OCI-LY3 (cell line): ENCODE measurements at regions not wholly inside any gene's neighbourhood (a gene's known extent, or its start where the extent isn't known, plus 50 kb on each side); places are given as distances from the start of the nearest gene placed in this dataset.

Experiments used
- H2AFZ ChIP-seq: fragments of 200-600, 300-600 bp; shearing (Covaris generic); 2 replicates; pipeline ENCODE4 v1.6.0; 2014; ENCODE audit warnings: antibody characterized with exemption, low read depth, low read length
- H3K27ac ChIP-seq: fragments of 200-600, 300-600 bp; sonication (generic); 2 replicates; pipeline ENCODE4 v1.5.1; 2014; ENCODE audit warnings: mild to moderate bottlenecking, low read length, moderate library complexity, mixed read lengths
- H3K27me3 ChIP-seq: fragments of 200-600, 300-600 bp; sonication (generic); 2 replicates; pipeline ENCODE4 v1.6.1; 2014; ENCODE audit warnings: low read depth, low read length, mixed read lengths
- H3K36me3 ChIP-seq: fragments of 200-600, 300-600 bp; sonication (generic); replicated peaks from 2 replicates; pipeline ENCODE3; 2014; ENCODE audit warnings: low read depth, low read length, mixed read lengths
- H3K4me1 ChIP-seq: fragments of 300-600, 200-600 bp; sonication (generic); 2 replicates; pipeline ENCODE4 v1.6.1; 2014; ENCODE audit warnings: low read length, mixed read lengths
- H3K4me2 ChIP-seq: fragments of 200-600, 300-600 bp; sonication (generic); 2 replicates; pipeline ENCODE4 v1.6.1; 2014; ENCODE audit warnings: low read length, mixed read lengths
- H3K4me3 ChIP-seq: fragments of 300-600, 200-600 bp; sonication (generic); 2 replicates; pipeline ENCODE4 v1.5.1; 2014; ENCODE audit warnings: antibody characterized with exemption, mild to moderate bottlenecking, low read length, moderate library complexity
- H3K79me2 ChIP-seq: fragments of 300-600, 200-600 bp; shearing (Covaris generic); 2 replicates; pipeline ENCODE4 v1.6.1; 2014; ENCODE audit warnings: mild to moderate bottlenecking, low read length, mixed read lengths
- H3K9ac ChIP-seq: fragments of 300-600, 200-600 bp; shearing (Covaris generic); 2 replicates; pipeline ENCODE4 v1.6.0; 2014; ENCODE audit warnings: mild to moderate bottlenecking, low read length, moderate library complexity
- H3K9me3 ChIP-seq: fragments of 200-600, 300-600 bp; shearing (Covaris generic); 2 replicates; pipeline ENCODE4 v1.6.1; 2014; ENCODE audit warnings: low read length, mixed read lengths; ENCODE audit not compliant: insufficient read depth
- H4K20me1 ChIP-seq: fragments of 200-600, 300-600 bp; sonication (generic); 2 replicates; pipeline ENCODE4 v1.6.1; 2016; ENCODE audit warnings: low read length, mixed read lengths; ENCODE audit not compliant: insufficient read depth
- CTCF ChIP-seq: fragments of 200-600, 300-600 bp; sonication (generic); IDR thresholded peaks from 2 replicates; pipeline ENCODE4 v1.5.1; 2014; ENCODE audit warnings: antibody characterized with exemption, low read length, low read depth
- EZH2phosphoT487 ChIP-seq: fragments of 200-600 bp; shearing (Covaris generic); IDR thresholded peaks from 2 replicates; pipeline ENCODE4 v1.6.1; 2018; ENCODE audit warnings: antibody characterized with exemption, mixed run types, low read depth

DNA sequence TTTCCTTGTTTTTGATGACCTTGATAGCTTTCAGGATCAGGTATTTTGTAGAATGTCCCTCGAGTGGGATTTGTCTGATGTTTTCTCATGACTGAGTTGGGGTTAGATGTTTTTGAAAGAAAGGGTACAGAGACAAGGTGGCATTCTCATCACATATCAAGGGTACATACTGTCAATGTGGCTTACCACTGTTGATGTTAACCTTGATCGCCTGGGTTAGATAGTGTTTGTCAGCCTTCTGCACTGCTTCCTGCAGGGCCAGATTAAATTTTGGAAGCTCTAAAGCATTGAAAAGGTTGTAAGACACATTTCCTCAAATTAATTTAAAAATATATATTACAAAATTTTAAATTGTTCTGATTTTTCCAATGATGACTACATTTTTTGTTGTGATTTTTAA is 287.4 kb upstream of the ACTBL2 start:
- Histone ChIP-seq H3K9ac (no peak overlapping the region), H3K9me3 (no peaks in the 10 kb centered on the region), H3K27me3 (no peaks in the 10 kb centered on the region), H3K79me2 (no peaks in the 10 kb centered on the region), H3K4me1 (no peaks in the 10 kb centered on the region), H3K36me3 (no peaks in the 10 kb centered on the region), H4K20me1 (no peaks in the 10 kb centered on the region), H3K27ac (no peak overlapping the region), H3K4me2 (no peak overlapping the region), H2AFZ (no peak overlapping the region), H3K4me3 (no peak overlapping the region)
- TF ChIP-seq CTCF (no peak), EZH2phosphoT487 (no peak)

DNA sequence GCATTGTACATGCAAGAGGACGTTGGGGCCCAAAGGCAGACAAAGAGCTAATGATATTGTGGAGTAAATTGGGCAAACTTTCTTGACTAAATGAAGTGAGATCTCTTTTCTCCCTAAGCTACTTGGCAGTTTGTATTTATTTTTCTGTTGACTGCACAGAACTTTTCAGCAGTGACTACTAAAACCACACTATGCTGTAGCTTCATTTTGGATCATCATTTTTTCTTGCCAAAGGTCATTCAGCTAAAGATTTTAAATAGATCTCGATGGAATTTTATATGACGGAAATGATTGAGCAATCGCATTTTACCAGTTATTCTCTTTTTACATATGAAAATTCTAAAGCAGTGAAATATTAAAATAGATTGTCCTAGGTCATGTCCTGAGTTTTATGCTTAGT is 286.1 kb upstream of the ACTBL2 start:
- no peak overlapping the region for H3K4me2 ChIP-seq
- H3K4me1 ChIP-seq: no peaks in the 10 kb centered on the region
- no peaks in the 10 kb centered on the region for H3K79me2 ChIP-seq
- H3K36me3 ChIP-seq: no peaks in the 10 kb centered on the region
- no peak overlapping the region for H3K9ac ChIP-seq
- H3K27ac ChIP-seq: no peak overlapping the region
- no peak overlapping the region for H2AFZ ChIP-seq
- TF ChIP-seq EZH2phosphoT487 (no peak), CTCF (no peak)
- H3K9me3 ChIP-seq: no peaks in the 10 kb centered on the region
- H4K20me1 ChIP-seq: no peaks in the 10 kb centered on the region
- H3K4me3 ChIP-seq: no peak overlapping the region
- H3K27me3 ChIP-seq: no peaks in the 10 kb centered on the region

- Histone ChIP-seq H3K9ac (no peak overlapping the region), H3K36me3 (no peaks in the 10 kb centered on the region), H2AFZ (no peak overlapping the region), H4K20me1 (no peaks in the 10 kb centered on the region), H3K79me2 (no peaks in the 10 kb centered on the region), H3K4me1 (no peaks in the 10 kb centered on the region), H3K4me2 (no peak overlapping the region), H3K27me3 (no peaks in the 10 kb centered on the region), H3K9me3 (no peaks in the 10 kb centered on the region), H3K27ac (no peak overlapping the region), H3K4me3 (no peak overlapping the region)
- TF ChIP-seq EZH2phosphoT487 (no peak), CTCF (no peak)
These were observed 282.0 kb upstream of the ACTBL2 start for GRCh38 chr5:57764479-57765089.

DNA sequence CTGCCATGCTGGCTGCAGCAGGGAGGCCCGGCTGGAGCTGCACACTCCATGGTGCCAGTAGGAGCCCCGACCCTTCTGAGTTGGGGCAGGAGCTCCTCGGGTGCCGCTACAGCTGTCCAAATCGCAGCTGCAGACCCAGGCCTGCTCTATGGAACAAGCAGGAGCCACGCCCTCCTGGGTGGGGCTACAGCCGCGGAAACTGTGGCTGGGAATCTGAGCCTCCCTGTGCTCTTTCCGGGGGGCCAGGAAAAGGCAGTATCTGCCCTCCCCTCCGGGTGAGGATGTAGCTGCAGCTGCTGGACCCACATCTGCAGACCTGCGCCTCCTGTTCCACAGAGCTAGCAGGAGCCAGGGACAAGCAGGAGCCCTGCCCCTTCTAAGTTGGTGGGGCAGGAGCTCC is 278.9 kb upstream of the ACTBL2 start:
- Histone ChIP-seq H3K79me2 (no peaks in the 10 kb centered on the region), H3K9ac (no peak overlapping the region), H3K4me1 (no peaks in the 10 kb centered on the region), H3K36me3 (no peaks in the 10 kb centered on the region), H4K20me1 (no peaks in the 10 kb centered on the region), H3K4me2 (no peak overlapping the region), H3K27ac (no peak overlapping the region), H3K9me3 (no peaks in the 10 kb centered on the region), H2AFZ (no peak overlapping the region), H3K4me3 (no peak overlapping the region), H3K27me3 (no peaks in the 10 kb centered on the region)
- TF ChIP-seq CTCF (no peak), EZH2phosphoT487 (no peak)
